ENCODE measurements at regions not wholly inside any gene's neighbourhood (a gene's known extent, or its start where the extent isn't known, plus 50 kb on each side); places are given as distances from the start of the nearest gene placed in this dataset.

- TF ChIP-seq EZH2phosphoT487 (IDR thresholded peaks at IDR 0.05) (no peak), CTCF (IDR thresholded peaks at IDR 0.05) (no peak)
Measured at GRCh38 chr7:49669285-49669684, 104.2 kb upstream of the VWC2 start.
